ENCODE measurements at regions not wholly inside any gene's neighbourhood (a gene's known extent, or its start where the extent isn't known, plus 50 kb on each side); places are given as distances from the start of the nearest gene placed in this dataset.
"Not testable (repeated sequence)": the region's sequence is repeated elsewhere in the genome, so short reads cannot be mapped to it uniquely, and the experiment has no call there.

DNA sequence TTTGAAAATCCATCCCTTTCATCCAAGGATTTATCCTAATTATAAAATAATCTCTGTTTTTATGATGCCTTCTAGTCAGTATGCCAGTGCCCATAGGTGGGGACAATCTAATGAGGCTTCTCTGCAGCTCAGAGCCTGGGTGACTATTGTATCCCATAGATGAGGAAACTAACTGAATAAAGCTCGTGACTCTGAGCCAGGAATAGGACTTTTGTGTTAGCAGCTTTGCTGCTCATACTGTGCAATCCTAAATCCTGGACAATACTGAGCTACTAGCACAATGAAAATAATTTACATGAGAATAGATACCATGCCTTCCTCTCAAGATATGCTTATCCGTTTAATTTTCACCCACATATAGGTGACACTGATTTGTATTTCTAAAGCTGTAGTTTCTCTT, 443.0 kb downstream of the PLK2 start:
- DNase-seq: no peak

DNA sequence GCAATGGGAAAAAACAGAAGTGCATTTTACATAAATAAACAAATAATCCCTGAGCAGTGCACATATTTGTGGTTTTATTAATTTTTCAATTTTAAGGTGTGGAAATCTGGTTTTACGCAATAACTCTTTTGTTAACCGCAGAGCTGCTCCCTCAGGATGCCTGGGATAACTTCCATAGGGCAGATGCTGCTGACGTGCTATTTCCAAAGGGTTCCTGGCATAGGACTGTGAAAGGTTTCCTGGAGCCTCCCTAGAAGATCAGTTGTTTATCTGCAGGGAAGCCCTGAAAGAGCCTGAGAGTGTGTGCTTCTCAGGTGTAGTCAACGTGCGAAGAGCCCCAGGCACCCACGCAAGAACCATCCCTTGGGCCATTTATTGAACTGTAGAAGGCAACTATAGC, 443.5 kb downstream of the PLK2 start:
- no peak for DNase-seq

DNA sequence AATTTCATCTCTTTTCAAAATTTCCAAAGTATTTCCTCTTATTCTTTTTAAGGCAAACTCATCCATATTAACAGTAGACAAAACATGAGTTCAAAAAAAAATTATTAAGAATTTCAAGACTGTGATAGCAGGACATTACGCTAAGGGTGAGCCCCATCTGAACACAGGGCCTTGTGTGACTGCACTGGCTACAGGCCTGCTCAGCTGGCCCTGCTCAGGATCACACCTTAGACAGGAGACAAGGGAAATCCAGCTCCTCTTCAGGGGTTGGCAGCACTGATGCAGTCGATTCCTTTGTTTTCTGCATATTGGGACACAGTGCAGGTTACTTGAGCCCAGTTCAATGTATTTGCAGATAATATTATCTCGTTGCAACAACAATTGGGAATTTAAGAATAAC, 444.7 kb downstream of the PLK2 start:
- DNase-seq: no peak

DNA sequence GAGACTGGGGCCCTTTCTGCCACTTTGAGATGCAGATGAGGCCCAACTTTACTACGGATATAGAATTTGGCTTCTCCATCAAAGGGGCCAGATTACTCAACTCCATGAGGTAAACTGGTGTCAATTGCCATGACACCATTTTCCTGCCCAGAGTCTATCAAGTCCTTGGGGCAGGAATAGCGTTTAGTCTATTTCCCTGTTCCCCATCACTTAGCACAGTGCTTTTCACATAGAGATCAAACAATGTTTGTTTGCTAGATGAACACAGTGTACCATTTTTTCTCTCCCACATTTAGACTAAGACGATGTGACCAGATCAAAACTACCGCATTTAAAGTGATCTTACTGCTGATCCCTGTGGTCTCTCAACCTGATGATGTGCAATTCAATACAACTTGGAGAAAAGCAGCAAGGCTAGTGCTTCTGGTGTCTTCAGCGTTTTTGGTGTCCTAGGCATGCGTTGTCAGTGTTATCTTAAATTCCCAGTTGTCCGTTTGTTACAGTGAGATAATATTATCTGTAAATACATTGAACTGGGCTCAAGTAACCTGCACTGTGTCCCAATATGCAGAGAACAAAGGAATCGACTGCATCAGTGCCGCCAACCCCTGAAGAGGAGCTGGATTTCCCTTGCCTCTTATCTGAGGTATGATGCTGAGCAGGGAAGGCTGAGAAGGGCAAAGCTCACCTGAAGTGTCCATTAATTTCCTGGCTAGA, 446.2 kb downstream of the PLK2 start:
- no peak for DNase-seq

DNA sequence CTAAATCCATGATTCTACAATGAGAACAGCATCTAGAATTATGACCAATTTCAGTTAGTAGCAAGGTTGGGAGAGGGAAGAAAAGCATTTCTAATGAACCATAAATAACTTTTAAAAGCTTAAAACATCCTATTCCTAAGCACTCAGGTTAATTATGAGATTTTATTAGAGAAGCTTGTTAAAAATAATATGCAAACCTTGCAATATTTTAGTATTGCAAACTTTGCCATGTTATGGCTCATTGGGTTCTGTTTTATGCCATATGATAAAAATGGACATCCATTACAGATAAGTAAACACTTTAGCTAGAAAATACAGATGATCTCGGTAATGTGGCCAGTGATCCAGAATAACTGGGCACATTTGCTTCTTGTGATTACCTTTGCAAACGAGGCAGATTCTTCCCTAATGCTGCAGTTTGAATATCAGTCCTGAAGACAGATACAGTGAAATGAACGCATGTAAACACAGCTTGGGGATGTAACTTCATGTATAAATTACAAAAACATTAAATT, 447.0 kb downstream of the PLK2 start:
- no peak for DNase-seq

DNA sequence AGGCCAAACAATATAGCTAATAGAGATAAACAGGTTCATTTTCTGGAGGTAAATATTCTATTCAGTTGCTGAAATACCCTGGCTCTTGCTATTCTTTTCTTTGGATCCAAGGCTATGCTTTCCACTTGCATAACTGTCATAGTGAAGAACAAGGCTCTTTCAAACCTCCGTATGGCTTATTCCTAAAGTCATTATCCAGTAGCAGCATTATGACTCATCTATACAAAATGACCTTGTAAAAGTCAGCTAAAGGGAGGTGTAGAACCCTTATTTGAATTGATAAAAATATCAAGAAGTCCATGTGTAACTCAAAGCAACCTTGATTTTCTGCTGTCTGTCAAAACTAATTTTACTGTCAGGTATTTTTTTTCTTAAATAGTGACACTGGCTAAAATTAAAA, 447.8 kb downstream of the PLK2 start:
- no peak for DNase-seq

DNA sequence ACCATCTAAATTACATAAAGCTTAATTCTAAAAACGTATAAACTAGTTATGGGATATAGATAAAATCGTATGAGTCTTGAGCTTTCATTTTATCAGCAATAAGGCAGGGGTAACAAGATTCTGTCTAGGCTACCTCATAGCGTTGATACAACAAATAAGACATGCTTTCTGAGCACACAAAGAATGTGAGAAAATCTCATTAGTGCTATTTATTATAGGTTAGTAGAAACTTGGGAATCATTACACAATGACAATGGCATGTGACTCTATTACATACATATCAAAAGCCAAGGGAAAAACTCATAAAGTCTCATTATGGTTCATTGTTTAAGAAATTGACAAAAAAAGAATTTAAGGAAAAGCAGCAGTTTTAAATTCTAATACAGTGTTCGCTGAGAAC, 448.6 kb downstream of the PLK2 start:
- no peak for DNase-seq

DNA sequence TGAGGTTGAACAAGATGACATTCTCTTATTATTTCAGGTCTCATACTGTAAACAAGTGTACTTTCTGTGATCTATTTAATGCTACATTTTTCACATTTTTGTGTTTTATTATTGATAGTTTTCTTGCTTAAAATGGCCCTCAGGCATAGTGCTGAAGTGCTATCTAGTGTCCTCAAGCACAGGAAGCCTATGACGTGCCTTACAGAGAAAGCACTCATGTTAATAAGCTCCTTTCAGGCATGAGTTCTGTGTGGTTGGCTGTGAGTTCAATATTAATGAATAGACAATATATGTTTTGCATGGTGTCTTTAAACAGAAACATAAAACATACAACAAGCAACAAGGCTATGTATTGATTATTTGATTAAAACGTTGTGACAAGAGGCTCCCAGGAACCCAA, 450.1 kb downstream of the PLK2 start:
- no peak for DNase-seq

DNA sequence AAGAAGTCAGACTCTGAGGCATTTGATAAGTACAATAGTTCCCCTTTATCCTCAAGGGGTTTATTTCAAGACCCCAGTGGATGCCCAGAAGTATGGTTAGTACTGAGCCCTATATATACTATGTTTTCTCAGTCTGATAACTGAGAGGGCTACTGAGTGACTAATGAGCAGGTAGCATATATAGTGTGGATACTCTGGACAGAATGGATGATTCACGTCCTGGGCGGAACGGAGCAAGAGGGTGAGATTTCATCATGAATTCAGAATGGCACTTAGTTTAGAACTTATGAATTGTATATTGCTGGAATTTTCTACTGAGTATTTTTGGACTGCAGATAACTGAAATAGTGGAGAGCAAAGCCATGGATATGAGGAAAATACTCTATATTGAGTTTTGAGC, 457.6 kb downstream of the PLK2 start:
- no peak for DNase-seq

DNA sequence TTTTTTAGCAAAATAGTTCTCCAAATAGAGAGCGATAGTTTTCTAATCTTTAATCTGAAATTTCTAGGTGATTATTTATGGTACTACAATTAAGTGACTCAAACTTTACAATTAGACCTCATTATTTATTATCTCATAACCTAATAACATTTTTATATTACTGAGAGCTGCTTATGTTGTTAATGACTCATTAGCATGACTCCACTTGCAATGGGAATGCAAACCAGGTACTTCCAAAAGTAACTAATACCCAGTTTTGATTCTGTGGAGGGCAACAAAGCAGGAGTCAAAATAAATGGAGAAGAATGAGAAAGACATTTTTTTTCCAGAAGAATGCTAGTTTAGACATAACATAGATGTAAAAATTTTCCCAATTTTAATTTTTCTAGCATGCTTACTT, 466.0 kb downstream of the PLK2 start:
- no peak for DNase-seq

DNA sequence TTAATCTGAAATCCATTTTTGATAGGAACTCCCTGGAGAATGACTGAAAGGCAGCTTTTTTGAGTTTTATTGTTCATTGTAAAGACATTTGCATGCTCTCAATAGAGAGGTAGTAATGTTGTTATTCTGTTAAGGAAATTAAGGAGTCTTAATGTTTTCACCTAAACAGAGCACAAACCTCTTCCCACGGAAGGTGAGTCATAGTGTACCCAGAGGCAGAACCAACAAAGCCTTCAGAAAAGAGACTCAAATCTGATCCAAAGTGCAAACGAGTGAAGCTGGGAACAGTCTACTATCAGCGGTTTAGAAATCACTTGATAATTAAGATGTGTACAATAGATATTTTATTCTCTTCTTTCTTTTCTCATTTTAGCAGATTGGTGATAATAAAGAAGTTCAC, 470.5 kb downstream of the PLK2 start:
- DNase-seq: no peak

DNA sequence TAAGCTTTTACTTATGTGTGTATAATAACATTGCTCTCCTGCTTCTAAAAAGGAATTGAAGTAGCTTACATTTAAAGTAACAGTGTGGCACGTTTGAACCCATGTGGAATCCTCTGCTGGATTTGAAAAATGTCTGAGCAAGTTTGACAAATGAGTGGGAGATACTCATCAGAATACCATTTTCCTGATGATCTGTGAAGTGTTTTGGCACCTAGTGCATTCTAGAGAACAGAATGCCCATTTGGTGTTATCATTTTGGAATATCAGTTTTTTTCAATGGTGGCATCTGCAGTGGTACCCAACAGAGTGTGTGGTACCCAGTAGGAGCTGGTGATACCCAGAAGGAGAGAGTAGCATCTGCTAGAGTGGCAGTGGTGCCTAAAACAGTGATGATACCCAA, 471.1 kb downstream of the PLK2 start:
- DNase-seq: no peak

DNA sequence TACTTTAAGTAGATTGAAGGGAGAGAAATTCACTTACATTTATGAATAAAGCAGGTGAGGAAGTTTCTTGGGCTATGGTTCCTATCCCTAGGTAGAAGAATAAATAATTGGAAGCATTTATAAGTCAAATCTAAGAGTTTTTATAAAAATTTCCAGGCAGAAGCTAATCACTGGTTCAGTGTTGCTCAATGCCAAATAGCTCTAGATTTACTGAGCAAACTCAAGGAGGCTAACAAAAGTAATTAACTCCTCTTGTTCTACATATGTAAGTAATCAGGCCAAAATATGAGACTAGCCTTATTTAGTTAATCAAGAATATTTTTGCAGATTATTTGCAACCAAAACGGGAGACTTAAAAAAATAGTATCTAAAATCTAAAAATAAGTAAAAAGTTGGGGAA, 472.3 kb downstream of the PLK2 start:
- no peak for DNase-seq

DNA sequence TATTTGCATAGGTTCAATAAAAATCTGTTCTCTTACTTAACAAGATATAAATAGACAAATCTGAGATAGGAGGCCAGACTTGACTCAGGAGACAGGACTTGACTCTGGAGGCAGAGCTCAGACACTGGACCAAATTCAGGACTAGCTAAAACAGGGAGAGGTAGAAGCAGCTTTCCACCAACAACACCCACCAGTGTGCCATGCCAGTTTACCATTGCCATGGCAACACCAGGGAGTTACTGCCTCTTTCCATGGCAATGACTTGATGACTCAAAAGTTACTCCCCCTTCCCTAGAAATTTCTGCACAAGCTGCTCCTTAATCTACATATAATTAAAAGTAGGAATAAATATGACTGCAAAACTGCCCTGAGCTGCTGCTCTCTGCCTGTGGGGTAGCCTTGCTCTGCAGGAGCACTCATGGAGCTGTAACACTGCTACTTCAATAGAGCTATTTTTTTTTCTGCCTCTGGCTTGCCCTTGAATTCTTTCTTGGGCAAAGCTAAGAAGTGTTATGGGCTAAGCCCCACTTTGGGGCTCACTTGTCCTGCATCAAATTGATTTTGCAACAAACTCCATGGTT, 473.0 kb downstream of the PLK2 start:
- DNase-seq: peak; percentile 3

DNA sequence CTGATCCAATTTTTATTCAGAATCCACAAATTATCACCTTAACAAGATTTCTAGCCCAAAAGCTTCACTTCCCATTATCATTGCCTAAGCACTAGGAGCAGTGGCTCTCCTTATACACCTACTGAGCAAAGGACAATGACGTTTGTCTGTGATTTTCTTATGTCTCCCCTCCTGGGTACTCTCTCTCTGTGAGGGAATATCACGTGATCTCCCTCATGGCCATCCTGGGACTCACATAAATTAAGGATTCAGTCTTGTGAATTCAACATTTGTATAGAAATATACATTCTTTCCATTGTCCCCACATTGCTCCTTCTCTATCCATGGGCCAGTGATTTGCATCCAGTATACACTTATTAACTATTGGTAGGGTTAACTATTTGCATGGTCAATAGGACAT, 476.5 kb downstream of the PLK2 start:
- DNase-seq: no peak

DNA sequence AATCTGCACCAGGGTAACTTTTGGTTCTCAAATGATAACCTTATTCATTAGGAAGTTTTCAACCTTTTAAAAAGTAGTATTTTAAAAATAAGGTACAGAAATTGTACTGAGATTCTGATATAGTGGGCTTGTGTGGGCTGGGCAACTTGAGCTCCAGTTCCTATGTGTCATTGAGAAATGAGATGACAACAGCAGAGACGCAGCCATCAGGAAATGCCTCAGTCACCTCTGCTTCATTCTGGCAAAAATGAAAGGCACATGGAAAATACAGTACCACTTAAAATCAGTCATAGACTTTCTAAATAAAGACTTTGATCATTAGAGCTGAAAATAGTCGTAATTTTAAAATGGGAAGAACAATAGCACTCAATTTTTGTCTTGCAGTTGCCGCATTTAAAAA, 480.2 kb downstream of the PLK2 start:
- DNase-seq: no peak

DNA sequence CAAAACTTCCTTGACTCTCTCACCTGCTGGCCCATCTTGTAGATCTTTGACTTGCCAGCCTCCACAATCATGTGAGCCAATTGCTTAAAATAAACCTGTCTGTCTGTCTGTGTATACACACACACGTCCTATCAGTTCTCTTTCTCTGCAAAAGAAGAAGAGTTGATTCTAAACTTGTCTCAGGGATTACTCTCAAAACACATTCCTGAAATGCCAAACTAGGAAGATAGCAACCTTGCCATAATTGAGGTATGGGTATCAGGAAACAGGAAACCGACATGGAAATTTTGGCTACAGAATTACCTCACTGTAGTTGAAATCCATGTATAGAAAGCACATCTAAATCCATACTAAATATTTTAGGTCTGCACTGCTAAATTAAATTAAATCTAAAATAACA, 483.4 kb downstream of the PLK2 start:
- DNase-seq: no peak

DNA sequence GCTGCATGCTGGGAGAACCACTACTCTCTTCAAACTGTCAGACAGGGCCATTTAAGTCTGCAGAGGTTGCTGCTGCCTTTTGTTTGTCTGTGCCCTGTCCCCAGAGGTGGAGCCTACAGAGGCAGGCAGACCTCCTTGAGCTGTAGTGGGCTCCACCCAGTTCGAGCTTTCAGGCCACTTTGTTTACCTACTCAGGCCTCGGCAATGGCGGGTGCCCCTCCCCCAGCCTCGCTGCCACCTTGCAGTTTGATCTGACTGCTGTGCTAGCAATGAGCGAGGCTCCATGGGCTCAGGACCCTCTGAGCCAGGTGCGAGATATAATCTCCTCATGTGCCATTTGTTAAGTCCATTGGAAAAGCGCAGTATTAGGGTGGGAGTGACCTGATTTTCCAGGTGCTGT, 487.8 kb downstream of the PLK2 start:
- not testable (repeated sequence) for DNase-seq

DNA sequence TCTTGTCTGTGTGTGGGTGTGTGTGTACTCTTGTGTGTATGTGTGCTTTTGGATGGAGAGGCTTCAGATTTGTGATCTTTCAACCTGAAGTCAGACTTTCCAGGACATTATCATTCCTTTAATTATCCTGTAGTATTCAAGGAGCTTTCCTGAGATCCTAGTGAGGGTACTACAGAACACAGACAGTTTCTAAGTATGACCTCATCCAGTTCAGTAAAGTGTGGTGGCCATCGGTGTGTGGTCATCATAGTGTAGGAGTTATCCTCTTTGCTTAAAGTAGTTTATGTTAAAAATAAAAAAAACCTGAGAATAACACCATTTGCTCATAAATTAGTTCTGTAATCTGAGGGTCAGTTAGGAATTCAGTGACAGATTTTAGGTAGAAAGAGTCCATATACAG, 478.0 kb upstream of the ACTBL2 start:
- no peak for DNase-seq

DNA sequence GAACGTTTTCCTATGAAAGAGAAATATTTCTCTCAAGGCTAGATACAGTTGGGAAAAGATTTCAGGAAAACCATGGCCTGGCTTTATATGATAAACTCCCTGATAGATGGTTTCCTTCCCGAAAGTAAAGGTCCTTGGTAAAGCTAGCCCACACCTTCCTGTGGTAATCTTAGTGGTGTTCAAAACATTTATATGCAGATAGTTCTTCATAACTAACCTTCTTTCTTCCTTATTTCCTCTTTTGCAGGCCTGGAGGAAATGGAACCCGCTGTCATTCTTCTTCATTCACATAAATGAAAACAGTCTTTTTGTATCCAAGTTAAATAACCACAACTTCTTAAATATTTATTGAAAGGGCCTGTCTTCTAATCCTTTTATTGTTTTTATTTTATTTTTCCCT, 474.0 kb upstream of the ACTBL2 start:
- no peak for DNase-seq

DNA sequence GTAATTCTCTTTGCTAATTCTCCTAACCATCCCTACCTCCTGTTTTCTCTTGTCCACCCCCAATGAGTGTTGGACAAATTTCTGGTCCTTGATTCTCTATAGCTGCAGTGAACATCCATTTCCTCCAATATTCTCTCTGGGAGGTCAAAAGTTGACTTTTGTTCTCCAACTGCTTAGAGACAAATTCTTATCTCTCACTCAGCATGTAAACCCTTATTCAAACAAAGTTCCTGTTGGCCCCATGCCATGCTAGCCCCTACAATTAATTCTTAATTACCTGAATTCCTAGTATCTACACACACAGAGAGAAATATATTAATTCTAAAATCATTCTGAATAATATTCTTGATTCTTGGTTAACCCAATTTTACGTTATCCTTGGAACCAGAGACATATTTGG, 472.9 kb upstream of the ACTBL2 start:
- DNase-seq: no peak

DNA sequence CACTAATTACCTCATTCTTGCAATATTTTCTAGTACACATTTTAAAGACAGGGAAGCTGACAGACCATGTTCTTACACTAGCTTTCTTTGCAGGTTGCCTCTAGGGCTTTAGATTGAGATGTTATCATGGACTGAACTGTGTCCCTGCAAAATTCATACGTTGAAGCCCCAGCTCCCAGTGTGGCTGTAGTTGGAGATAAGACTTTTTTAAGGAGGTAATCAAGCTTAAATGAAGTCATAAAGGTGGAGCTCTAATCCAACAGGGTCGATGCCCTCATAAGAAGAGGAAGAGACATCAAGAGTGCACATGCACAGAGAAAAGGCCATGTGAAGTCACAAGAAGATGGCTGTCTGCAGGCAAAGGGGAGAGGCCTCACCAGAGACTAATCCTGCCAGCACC, 471.2 kb upstream of the ACTBL2 start:
- no peak for DNase-seq

DNA sequence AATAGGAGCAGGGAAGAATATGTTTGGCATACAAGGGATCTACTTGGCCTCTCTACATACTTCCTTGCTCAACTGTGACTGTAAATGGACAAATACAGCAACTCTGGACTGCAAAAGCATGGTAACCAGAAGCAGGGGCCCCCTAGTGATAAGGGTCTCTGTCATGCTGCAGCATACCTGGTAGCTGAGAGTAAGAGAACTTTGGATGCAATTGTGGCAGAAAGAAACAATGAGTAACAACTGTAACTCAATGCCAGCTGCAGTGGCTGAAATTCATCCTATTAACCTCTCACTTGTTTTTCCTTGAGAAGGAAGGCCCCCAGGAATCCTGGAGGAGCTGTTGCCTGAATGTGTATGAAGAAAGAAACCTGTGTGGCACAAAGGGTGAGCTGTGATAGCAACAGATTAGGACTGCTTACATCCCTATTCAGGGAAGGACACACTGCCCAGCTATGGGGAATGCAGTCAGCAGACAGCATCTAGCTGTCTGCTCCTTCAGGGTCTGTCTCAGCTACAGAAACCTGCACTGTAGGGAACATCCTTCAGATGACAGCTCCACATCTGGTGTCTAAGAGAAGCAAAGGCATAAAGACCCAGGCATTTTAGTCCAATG, 468.1 kb upstream of the ACTBL2 start:
- no peak for DNase-seq

DNA sequence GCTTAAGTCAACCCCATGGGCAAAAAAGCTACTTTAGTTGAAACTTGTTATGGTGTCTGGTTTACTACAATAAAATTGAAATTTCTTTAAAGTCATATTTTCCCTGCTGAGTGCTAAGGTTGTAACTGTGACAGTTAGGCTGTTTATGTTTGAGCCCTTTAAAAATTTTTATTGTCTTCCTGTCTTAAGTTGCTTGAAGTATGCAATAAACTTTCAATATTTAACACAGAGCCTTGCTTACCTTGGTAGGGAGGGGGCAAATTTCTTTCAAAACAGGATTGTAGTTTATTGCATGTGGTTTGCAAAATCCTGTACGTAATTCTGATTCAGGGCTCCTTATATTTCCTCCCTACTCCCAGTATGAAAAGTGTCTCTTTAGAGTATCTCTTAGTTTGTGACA, 465.5 kb upstream of the ACTBL2 start:
- no peak for DNase-seq
